Mononuclear cell (primary cell): ENCODE measurements at regions not wholly inside any gene's neighbourhood (a gene's known extent, or its start where the extent isn't known, plus 50 kb on each side); places are given as distances from the start of the nearest gene placed in this dataset.

Experiments used
- H3K27me3 ChIP-seq: 2 replicates; pipeline ENCODE4 v1.6.0; 2011; ENCODE audit warnings: low read length, control low read depth; ENCODE audit not compliant: insufficient read depth
- H3K4me1 ChIP-seq: 2 replicates; pipeline ENCODE4 v1.5.1; 2011; ENCODE audit warnings: mild to moderate bottlenecking, low read length, control low read depth; ENCODE audit not compliant: insufficient read depth
- H3K4me3 ChIP-seq: 2 replicates; pipeline ENCODE4 v1.5.1; 2011; ENCODE audit warnings: mild to moderate bottlenecking, low read length, moderate library complexity
- H3K9me3 ChIP-seq: 2 replicates; pipeline ENCODE4 v1.5.1; 2011; ENCODE audit warnings: low read depth, mild to moderate bottlenecking, control low read depth, low read length

DNA sequence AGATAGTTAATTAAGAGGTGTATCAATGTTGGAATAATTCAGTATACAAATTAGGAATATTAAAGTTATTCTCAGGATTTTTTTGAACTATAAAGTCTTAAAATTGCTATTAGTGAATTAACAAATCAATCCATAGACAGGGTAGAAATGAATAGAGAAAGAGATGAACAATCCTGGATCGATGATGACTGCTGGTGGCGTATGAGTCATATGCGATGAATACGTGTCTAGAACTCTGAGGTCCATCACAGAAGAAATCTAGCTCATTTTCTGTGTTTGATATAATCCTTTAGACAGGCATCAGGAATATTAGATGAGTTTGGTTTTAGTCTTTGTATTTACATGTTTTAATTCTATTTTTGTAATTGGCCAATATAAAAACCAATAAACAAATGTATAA, 85.4 kb upstream of the RTL1 start:
- Histone ChIP-seq H3K9me3 (no peaks in the 10 kb centered on the region), H3K4me1 (no peaks in the 10 kb centered on the region), H3K4me3 (no peak overlapping the region), H3K27me3 (no peaks in the 10 kb centered on the region)

DNA sequence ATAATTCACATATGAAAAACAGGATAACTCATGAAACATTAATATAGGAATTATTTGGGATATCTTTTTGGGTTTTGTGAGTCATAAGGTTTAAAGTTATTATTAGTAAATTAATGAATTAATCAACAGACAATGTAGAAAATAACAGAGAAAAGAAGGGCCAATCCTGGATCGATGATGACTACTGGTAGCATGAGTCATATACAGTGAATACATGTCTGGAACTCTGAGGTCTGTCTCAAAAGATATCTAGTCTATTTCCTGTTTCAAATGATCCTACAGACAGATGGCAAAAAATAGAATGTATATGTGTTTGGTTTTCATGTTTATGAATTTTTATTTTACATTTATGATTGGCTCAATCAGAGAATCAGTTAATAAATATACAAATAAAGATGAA, 86.4 kb upstream of the RTL1 start:
- Histone ChIP-seq H3K9me3 (no peaks in the 10 kb centered on the region), H3K4me3 (no peak overlapping the region), H3K4me1 (no peaks in the 10 kb centered on the region), H3K27me3 (no peaks in the 10 kb centered on the region)

DNA sequence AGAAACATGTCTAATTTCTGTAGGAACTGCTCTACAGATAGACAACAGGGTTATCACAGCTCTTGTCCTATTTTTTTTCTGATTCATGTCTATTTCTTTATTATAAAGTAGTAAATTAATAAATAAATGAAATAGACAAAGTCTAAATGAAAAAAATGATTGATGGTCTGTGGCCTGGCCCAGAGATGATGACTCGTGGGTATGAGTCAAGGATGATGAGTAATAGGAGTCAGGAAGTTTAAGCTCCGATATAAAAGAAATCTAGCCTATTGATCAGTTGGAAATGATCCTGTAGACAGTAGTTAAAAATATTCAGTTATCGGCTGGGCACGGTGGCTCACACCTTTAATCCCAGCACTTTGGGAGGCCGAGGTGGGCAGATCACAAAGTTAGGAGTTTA, 90.6 kb upstream of the RTL1 start:
- Histone ChIP-seq H3K27me3 (no peaks in the 10 kb centered on the region), H3K4me3 (no peak overlapping the region), H3K9me3 (no peaks in the 10 kb centered on the region), H3K4me1 (no peaks in the 10 kb centered on the region)

DNA sequence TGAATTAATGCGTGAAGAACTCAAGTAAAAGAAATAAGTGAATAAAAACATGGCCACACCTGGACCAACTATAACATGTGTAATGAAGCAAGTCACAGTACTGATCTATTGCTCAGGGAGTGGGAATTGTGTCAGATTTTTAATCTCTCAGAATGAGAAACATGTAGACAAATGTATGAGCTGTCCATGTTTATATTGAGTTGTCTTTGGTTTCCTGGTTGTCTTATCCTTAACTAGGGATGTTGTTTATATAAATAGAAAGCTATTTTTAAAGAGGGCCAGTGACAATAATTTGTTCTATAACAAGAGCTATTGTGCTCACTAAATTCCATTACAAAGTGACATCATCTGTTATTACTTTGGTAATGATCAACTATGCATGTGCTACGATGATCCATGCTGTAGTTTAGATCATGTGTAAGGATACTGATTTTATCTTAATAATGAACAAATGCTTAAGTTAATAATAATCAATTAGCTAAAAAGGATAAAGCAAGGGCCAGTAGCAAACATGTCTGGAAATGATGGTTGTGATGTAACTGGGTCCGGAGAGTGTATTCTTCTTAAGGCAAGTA, 91.3 kb upstream of the RTL1 start:
- H3K4me1 ChIP-seq: no peaks in the 10 kb centered on the region
- H3K27me3 ChIP-seq: no peaks in the 10 kb centered on the region
- no peaks in the 10 kb centered on the region for H3K9me3 ChIP-seq

DNA sequence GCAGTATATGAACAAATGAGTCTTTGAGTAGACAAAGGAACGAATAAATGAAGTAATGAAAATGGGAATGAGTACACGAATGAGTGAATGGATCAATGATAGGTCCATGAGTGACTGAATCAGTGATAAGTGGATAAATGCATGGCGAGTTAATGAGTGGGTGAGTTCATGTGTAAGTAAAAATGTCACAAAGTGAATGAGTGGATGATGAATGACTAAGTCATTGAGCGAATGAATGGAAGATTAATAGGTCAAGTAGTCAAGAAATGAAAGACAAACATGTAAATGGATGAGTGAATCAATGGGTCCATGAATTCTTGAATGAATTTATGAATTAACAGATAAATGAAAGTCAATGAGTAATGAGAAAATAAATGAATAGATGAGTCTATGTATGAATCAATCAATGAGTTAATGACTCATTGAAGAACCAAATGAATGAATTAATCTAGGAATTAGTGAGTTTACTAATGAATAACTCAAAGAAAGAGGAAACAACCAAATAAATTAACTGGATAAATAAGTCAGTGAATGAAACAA, 97.3 kb upstream of the RTL1 start:
- Histone ChIP-seq H3K4me3 (no peak overlapping the region), H3K9me3 (no peaks in the 10 kb centered on the region), H3K27me3 (peaks cover 4% of the 10 kb centered on the region), H3K4me1 (peaks cover 15% of the 10 kb centered on the region)

More for the DNA sequence above, 91.3 kb upstream of the RTL1 start:
- H3K4me3 ChIP-seq: no peak overlapping the region

DNA sequence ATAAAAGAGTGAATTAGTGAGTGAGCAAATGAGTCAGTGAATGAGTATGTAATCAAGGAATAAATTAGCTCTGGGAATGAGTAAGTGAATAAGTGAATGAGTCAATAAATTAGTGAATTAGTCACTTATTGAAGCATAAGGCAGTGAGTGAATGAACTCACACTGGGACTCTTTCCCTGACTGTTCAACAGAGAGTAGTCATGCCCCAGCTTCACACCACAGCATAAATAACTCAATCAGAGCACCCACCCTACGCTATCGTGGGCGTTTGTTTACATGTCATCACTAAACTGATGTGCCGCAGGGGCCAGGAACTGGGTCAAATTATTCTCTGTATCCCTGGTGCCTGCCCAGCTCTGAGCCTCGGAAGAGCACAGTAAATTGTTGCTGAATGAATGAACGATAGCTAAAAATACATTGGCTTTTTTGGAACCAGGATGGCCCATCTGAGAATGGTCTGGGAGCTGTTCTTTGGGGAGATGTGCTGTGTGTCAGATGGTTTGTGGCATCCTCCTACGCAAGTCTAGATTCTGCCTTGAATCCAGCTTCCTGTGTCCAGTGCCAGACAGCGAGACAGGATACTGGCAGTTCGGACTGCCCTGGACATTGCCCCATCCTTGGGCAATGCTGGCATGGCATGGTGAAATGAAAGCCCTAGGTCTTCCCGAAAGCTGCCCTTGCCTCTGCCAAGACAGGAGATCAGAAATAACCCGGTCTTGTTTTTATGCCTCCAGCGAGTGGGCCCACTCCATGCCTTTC, 98.0 kb upstream of the RTL1 start:
- peaks cover 4% of the 10 kb centered on the region for H3K27me3 ChIP-seq
- peaks cover 22% of the 10 kb centered on the region for H3K4me1 ChIP-seq

DNA sequence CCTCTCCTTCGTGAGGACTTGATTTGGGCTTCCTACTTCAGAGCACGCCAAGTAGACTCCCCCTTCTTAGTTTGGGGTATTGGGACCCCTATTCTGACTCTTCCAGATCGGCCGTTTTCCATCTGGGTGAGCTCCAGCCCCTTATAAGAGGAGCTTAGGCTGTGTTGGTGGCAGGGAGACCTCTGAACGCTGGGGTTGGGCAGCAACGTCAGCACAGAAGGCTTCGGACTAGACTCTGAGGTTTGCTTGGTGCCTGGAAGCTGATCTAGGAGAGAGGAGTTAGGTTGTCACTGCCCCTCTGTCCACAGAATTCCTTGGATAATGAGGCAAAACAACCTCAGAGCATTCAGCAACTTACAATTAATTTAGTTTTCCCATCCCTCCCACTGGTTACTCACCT, 99.2 kb upstream of the RTL1 start:
- H3K27me3 ChIP-seq: peaks cover 4% of the 10 kb centered on the region
- no peaks in the 10 kb centered on the region for H3K9me3 ChIP-seq
- H3K4me3 ChIP-seq: no peak overlapping the region
- peaks cover 22% of the 10 kb centered on the region for H3K4me1 ChIP-seq

More for the DNA sequence above, 98.0 kb upstream of the RTL1 start:
- no peaks in the 10 kb centered on the region for H3K9me3 ChIP-seq
- H3K4me3 ChIP-seq: no peak overlapping the region

DNA sequence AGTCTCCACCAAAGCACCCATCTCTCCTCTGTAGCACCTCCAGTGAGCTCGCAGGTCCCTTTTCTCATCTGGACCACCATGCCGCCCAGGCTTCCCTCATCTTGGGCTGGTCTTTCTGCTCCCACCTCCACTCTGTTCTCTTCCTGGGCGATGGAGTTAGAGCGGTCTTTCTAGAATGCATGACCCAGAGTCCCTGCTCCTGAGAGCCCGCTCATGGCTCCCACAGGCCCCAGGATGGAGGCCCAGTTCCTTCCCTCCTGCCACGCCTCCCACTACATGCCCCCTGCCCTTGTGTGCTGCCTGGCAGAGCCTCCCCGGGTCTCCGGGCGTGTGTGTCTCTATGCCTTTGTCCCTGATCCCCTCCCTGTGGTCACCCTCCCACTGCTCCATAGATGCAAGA, 100.7 kb upstream of the RTL1 start:
- H3K27me3 ChIP-seq: peaks cover 4% of the 10 kb centered on the region

DNA sequence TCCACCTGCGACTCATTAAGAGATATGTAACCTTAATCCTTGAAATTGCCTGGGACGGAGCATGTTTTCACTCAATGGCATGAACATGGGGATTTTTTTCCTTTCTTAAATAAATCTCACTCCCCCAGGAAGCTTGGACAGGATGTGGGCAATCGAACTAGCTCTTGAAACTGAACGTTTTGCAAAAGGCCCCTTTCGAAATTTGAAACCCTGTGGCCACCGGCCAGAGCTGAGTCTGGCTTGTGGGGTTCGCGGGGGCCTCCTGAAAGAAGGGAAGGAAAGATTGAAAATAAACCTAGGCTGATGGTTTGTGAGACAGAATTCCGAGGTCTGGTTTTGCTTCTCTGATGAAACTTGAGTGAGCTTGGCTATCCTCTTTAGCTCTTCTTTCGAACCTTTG, 101.4 kb upstream of the RTL1 start:
- peaks cover 22% of the 10 kb centered on the region for H3K4me1 ChIP-seq
- no peak overlapping the region for H3K4me3 ChIP-seq
- H3K27me3 ChIP-seq: peaks cover 4% of the 10 kb centered on the region
- H3K9me3 ChIP-seq: no peaks in the 10 kb centered on the region

More for the DNA sequence above, 100.7 kb upstream of the RTL1 start:
- Histone ChIP-seq H3K4me3 (no peak overlapping the region), H3K9me3 (no peaks in the 10 kb centered on the region), H3K4me1 (peaks cover 22% of the 10 kb centered on the region)

DNA sequence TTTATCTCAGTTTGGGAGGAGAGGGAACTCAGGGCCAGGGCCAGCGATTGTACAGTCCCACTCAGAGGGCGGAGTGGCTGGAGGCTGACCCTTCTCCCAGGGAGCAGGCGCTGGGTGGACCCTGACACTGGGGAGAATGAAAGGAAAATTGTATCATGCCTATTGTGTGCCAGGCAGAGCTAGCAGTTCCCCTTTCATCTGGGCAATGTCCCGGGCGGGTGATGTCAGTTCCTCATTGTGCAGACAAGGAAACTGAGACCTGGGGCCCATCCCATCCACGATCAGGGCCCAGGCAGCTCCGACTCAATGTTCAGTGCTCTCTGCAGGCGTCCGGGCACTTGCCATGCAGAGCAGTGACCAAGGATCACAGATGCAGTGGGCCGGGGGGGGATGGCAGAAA, 101.9 kb upstream of the RTL1 start:
- Histone ChIP-seq H3K27me3 (peaks cover 3% of the 10 kb centered on the region), H3K9me3 (no peaks in the 10 kb centered on the region), H3K4me1 (peaks cover 22% of the 10 kb centered on the region), H3K4me3 (no peak overlapping the region)

DNA sequence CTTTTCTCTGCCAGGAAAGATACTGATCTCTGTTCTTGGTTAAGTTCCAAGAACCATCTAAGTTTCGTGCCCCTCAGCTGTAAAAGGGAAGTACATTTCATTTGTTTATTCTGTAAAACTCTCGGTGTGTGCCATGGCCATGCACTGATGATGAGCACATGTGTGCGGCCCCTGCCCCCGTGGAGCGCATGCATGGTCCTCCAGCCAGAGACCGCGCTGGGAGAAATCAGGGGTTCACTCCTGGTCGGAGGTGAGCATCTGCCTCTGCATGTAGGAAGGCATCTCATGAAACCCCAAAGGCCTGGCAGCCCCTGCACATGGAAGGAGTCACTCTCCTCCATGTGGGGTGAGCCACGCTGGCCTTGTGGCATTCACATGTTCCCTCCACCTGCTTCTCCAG, 102.5 kb upstream of the RTL1 start:
- Histone ChIP-seq H3K4me1 (peaks cover 22% of the 10 kb centered on the region), H3K4me3 (no peak overlapping the region), H3K27me3 (no peaks in the 10 kb centered on the region), H3K9me3 (no peaks in the 10 kb centered on the region)

DNA sequence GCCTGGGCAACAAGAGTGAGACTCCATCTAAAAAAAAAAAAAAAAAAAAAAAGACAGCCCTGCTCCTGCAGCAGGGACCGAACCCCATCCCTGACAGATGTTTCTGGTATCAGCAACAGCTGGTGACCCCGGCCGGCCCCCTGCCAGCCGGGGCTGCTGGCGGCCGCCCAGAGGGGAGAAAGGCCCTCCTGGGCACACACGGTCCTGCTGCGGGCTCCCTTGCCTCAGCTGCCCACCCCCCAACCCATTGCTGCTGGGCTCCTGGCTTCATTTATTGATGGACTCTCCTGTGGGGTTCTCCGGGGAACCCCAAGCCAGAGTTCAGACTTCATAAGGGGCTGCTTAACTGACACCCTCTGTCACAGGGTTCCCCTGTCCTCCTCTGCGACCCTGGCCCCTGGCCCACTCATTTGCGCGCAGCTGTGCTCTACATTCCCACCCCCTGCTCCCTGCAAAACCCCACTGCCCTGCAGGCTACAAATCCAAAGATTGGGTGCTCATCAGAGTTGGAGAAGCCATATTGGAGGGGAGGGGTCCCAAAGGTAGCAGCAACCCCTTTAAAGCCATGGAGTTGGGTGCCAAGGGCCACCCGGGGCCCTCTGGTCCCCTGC, 103.6 kb upstream of the RTL1 start:
- Histone ChIP-seq H3K4me3 (no peak overlapping the region), H3K4me1 (peaks cover 22% of the 10 kb centered on the region), H3K9me3 (peaks cover under 1% of the 10 kb centered on the region), H3K27me3 (no peaks in the 10 kb centered on the region)

DNA sequence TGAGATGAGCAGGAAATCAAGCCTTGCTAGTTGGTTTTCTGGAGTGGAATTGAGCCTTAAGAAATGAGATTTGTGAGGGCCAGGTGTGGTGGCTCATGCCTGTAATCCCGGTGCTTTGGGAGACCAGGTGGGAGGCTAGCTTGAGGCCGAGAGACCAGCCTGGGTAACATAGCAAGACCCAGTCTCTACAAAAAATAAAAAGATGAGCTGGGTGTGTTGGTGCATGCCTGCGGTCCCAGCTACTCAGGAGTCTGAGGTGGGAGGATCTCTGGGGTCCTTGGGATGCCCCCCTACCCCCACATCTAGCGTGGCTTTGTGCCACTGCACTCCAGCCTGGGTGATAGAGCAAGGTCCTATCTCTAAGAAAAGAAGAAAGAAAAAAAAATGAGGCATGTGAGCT, 104.2 kb upstream of the RTL1 start:
- H3K27me3 ChIP-seq: no peaks in the 10 kb centered on the region
- H3K4me3 ChIP-seq: no peak overlapping the region
- peaks cover 22% of the 10 kb centered on the region for H3K4me1 ChIP-seq
- peaks cover 6% of the 10 kb centered on the region for H3K9me3 ChIP-seq

DNA sequence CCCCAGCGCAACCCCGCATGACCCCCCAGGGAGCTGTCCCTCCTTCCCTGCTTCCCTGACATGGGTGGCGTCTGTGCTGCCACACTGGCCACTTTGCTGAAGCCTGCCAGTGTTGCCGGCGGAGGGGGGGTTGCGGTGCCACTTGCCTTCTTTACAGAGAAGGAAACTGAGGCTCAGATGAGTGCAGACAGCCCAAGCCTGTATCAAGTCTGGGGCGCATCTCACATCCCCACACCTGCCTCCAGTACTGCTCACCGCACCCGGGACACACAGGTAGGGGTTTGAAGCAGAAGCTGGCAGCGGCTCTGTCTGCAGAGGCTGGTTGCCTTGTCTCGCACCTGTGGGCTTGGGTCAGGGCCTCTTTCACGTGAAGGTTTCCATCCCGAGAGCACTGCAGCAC, 104.7 kb upstream of the RTL1 start:
- Histone ChIP-seq H3K27me3 (no peaks in the 10 kb centered on the region), H3K4me1 (peaks cover 22% of the 10 kb centered on the region), H3K9me3 (peaks cover 6% of the 10 kb centered on the region), H3K4me3 (no peak overlapping the region)

DNA sequence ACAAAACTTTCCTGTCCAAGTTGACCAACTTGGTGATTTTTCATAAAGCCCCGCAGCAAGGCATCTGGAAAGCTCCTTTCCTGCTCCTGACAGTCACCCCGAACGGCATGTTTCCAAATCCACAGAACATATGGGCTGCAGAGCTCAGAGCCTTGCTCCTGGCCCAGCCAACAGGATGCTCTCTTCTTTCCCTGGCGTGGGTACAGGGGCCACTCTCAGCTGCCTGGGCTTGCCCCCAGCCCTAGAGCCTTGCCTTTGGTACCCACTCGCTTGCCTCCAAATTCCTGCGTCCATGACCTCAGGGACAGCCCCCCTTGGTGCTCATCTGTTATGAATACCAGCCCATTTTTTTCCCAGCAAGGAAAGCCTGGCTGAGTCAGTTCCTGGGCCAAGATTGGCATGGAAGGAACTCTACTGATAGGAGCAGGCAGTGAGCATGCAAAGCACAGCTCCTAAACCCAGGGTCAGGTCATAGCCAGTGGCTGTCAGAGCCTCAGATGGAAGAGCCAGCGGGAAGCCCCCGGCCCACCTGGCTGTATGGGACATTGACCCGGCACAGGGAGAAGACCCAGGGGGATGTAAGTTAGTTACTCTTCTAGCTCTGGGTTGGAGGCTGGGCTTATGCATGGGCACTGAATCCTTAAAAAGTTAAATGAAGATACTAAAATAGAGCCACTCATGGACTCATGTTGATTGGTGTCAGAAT, 105.3 kb upstream of the RTL1 start:
- Histone ChIP-seq H3K4me1 (peaks cover 22% of the 10 kb centered on the region), H3K27me3 (no peaks in the 10 kb centered on the region), H3K4me3 (no peak overlapping the region), H3K9me3 (peaks cover 6% of the 10 kb centered on the region)
